Stimulated activated CD4-positive, alpha-beta T cell treated with anti-CD3 and anti-CD28 coated beads, TNF-alpha, amount 100 ng/mL, for 48 hours (primary cell): ENCODE measurements at regions not wholly inside any gene's neighbourhood (a gene's known extent, or its start where the extent isn't known, plus 50 kb on each side); places are given as distances from the start of the nearest gene placed in this dataset.

ENCODE experiments used
- DNase-seq, 3 donors: peaks; one replicate each; pipeline ENCODE4 v3.0.0-alpha.2; 2020; ENCODE audit warnings: low read depth in 3 of 3

DNA sequence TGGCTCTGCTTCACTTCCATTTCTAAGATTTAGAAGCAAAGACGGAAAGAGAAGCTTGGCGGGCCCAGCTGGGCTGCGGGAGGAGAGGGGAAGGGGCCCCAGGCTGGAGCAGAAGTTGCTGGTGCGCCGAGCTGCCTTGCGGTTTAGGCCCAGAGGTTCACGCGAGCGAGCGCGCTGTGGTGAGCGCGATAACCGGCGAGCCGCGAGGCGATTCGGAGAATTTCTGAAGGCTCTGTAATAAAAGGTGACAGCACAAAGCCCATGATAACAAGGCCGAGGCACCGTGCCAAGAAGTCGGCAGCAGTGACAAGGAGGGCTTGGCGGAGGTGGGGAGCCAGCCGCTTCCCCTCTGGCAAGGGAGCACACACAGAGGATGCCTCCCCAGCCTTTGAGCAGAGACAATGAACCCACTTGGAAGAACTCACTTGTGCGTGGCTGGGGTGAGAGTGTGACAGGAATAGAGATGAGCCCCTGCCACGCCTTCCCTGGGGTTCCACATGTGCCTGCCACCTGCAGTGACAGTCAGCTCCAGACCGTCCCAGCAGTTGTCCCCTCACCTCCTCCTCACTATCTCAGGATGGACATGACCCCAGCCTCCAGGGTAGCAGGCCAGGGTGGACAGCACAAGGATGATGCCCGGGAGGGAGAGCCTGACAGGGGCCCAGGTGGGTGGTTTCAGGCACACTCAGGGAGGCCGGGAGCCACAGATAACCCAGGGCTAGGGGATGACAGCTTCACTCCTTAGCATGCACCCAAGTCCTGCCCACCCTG is 315.2 kb downstream of the UACA start:
- DNase-seq = no peak

DNA sequence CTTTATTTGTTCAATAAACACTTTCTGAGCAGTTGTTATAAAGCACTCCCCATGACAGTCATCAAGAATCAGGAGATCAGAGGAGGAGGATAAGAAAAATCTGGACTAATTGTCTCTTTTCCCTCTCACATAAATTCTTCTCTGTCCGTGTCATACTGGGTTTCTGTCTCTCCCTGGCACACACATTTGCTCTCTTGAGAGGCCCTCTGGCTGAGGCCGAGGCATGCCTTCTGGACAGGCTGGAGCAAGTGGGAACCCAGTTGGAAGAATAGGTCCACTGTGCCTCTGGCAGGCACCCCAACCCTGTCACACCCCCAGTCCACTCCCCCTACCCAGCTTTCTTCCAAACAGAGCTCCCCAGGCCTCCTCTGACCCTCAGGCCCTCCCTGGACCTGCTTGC is 315.8 kb downstream of the UACA start:
- DNase-seq = no peak

DNA sequence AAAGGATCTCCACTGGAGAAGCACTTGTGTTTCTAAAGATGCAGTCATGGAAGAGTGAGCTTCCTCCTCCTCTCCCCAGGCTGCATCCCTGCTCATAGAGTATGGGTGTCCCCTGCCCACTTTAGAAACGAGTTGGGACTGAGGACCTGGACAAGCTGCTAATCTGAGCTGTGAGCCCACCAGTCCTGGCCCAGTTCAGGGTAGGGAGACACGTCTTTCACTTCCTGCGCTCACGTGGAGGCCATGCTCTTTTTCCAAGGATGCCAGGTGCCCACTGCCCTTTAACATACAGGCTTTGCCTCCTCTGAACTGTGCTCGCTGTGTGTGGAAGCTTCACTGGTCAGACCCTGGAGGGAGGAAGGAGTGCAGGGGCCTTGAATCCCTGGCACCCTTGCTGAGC is 316.3 kb downstream of the UACA start:
- DNase-seq = no peak

DNA sequence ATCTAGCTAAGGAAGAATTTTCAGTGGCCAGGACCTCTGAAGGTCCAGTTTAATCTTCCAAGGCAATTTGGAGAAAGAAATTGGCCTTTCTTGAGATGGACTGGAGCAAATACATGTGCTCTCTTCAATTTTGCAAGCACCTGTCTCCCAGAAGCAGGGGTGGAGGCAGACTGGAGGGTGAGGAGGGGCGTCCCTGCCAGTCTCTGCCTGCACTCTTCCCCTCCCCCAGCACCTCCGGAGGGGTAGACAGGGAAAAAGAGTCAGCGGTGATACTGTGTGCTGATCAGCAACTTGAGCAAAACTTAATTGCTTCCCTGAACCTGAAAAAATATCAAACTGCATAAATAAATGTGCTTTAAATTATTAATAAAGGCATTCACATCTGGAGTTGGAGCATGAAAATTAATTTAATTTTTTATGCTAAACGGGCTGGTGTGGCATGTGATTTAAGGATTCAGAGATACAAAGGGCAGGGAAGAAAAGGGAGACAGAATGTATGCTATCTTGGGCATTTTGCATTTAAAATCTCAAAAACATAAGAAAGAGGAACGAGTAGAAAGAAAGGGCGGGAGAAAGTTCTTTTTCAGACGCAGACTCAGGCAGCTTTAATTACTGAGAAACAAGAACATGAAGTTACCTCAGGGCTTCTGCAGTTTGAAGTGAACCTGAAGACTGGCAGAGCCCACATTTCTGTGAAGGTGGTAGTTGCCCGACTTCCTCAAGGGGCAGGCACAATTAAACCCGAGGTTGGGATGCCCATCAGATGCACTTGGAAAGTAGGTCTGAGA is 319.7 kb downstream of the UACA start:
- DNase-seq = no peak

DNA sequence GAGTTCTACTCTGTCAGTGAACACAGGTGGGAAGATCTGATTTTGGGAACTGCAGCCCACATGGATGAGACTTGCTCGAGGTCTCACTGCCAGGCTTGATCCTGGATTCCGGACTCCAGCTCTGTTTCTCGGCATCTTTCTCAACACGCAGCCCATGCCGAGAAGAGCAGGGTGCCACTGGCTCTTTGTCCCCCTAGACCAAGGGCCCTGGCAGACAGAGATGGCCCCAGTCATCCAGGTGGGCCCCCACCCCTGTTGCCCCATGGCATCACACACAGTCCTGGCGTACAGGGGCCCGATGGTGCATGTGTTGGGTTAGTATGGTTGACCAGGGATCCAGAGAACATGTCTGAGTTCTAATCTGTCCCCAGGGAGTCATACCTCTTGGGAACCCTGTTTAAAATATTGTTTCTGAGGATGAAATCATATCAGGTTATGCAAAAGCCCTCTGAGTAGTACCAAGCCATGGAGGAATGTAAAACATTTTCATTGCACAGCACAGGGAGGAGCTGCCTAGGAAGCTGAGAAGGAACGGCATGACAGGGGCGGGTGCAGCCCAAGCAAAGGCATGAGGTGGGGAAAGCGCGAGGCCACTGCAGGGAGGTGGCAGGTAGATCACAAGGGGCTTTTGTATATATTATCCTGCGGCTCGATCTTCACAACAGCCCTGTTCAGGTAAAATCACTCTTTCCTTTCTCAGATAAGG is 320.6 kb downstream of the UACA start:
- DNase-seq = no peak

DNA sequence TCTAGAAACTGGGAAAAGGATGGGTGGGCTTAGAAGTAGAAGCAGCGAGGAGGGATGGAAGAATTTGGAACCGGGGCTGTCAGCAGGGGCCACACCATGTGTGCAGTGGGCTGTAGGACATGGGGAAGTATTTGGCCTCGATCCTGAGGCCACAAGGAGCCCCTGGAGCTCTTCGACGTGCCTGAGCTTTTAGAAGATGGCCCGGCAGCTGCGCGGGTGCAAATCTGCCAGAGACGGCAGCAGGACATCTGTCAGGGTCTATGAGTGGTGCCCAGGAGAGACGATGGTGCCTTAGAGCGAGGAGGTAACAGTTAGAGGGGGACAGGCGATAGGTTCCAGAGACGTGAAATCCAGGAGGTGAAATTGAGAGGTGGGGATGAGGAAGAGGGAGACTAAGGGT is 321.1 kb downstream of the UACA start:
- no peak for DNase-seq

DNA sequence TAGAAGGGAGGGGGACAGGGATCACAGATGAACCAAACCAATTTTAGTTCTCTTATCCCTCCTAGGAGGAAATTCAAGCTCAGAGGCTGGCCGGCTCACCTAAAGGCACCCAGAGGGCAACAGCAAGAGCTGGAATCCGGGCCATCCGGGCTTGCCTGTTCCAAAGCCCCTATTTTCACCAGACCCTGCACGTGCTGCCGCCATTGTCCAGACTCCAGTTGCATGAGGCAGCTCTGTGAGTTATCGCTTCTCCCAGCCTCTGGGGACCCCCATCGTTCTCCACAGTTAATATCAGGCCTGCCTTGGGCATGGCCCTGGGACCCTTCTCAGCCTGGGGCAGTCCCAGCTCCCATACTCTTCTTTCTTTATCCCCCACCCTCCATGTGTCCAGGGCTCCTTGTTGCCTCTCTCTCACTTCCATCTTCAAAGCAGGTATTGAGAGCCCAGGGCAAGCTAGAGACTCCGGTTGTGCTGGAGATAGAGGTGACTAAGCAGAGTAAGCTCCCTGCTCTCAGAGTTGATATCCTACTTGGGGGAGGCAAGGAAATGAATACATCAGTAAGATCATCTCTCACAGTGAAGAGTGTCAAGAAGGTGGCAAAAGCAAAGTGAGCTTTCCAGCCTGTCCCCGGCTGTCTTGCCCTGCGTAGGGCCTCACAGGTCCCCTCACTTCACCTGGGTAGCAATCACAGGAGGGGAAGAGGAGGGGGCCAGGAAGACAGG is 322.8 kb downstream of the UACA start:
- no peak for DNase-seq

DNA sequence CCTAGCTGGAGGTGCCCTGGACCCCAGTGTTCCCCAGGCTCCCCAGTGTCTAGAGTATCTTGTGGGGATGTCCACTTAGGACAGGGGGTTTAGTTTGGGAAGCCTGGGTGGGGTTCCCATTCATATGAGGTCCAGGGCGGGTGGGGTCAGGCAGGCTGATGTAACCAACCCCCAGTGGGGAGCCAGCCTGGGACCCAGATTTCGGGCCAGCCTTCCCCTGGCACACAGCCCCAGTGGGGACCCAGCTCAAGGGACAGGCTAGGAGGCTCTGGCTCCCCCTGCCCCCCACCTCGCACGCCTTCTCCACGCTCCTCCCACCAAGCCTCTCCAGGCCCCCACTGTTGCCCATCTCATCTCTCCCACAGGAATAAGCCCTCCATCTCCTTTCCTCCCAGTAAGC is 323.5 kb downstream of the UACA start:
- DNase-seq = no peak

DNA sequence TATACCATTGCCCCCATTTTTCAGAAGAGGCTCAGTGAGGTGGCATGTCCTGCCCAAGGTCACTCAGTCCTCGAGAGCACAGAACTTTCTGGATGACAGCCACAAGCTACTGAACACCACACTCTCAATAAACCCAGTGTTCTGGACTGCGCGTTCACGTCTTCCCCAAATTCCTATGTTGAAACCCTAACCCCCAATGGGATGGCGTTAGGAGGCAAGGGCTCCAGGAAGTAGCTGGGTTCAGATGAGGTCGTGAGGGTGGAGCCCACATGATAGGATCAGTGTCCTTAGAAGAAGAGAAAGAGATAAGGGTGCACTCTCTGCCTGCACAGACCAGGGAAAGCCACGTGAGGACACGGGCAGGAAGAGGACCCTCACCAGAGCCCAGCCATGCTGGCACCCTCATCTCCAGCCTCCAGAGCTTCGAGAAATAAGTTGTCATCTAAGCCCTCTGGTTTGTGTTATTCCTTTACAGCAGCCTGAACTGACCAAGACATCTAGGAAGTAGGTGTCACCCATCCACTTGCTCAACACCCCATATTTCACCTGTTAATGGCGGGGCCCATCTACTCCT is 324.0 kb downstream of the UACA start:
- DNase-seq = no peak

DNA sequence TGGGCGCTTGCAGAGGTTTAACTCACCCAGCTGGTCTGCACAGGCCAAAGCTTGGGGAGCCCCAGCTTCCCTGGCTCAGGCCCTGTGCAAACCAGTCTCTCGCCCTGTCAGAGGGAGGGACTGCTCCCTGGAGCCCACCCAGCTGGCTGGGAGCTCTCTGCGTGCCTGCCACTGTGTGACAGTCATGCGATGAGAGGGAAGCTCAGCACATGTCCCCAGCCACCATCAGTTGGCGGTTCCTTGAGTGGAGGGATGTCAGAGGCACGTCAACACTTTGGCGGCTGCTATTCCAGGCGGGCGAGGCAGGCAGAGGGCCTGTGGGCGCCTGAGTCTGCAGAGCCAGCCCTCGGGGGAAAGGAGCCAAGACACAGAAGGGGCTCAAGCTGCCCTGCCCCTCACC is 324.6 kb downstream of the UACA start:
- DNase-seq = no peak

DNA sequence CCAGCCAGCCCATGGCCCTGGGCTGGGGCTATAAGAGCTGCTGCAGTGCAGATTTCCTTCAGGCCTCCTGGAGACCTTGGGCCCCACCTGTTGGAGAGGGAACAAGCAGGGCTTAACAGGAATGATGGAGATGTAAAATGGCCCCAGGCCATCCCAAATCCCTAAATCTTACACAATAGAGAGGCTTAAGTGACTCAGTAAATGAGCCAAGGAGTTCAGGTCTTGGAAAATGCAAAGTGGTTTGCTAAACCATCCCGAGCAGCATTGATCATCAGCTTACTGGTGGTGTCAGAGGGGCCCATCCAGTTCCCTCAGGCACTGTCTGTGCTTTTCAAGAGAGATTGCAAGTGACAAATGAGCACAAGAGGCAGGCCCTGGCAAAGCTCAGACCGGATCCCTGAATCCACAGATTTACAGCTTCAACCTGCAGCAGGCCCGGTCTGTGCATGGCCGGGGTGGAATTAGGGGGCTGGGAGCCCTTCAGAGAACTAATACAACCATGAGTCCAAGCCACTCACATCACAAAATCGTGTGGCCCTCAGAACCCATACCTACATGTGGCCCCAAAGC is 325.4 kb downstream of the UACA start:
- DNase-seq = no peak

DNA sequence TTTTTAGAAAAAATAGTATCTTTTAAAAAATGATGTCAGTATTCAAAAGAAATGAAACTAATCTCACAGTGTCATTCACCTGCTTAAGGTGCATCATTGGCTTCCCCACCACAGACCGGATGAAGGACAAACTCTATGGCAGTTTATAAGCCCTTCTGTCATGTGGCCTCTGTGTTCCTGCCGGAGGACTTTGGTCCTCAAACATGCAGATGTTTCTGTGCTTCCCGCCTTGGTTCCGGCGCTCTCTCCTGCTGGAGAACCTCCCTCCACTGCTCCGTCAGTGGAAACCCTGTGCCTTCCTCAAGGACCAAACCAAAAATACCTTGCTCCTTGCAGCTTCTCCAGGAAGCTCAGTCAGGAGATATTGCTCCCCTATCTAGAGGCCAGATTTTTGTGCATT is 326.3 kb downstream of the UACA start:
- DNase-seq = no peak

DNA sequence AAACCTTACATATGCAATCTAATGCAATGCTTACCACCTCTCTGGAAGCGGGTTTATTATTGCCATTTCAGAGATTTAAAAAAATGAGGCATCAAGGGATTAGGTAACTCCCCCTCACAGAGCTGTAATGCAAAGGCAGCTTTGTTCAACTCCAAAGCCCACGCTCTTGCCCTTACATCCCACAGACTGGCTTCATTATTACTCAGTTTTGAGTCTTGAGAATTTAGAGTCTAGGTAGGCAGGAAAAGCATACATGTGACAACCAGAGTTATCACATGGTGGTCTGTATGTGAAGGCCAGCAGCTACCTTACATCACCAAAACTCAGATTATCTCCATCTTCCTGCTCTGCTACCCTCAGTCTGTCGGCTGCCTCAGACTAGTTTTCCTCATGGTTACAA is 326.9 kb downstream of the UACA start:
- no peak for DNase-seq

DNA sequence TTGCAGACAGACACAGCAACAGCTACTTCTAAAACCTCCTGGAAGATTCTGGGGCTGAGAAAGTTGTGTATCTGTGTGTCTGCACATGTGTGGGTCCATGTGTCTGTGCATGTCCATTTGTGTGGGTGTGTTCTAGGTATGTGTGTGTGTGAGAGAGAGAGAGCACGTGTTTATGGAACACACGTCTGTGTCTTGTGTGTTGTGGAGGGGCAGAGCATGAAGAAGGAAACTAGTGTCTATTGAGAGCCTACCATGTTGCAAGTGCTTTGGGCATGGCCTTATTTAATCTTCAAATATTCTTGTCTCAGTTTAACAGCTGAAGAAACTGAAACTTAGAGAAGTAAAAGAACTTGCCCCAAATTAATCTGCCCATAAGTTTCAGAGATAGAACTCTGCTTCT is 327.5 kb downstream of the UACA start:
- DNase-seq = no peak

DNA sequence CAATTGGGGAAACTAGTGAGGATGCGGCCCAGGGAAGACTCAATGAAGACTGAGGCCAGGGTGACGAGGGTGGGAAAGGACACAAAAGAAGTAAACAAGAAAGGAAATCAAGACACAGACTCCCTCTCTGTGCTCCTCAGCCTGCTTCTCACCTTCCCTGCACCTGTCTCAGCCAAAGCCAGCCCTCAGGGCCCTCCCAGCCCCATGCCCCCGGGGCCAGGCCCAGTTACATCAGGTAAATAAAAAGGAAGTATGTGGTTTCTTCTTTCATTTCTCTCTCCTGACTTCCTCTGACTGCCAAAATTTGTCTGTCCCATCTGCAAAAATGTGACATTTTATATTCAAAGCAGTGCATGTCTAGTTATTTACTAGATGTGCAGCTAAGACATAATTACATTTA is 328.0 kb downstream of the UACA start:
- no peak for DNase-seq

DNA sequence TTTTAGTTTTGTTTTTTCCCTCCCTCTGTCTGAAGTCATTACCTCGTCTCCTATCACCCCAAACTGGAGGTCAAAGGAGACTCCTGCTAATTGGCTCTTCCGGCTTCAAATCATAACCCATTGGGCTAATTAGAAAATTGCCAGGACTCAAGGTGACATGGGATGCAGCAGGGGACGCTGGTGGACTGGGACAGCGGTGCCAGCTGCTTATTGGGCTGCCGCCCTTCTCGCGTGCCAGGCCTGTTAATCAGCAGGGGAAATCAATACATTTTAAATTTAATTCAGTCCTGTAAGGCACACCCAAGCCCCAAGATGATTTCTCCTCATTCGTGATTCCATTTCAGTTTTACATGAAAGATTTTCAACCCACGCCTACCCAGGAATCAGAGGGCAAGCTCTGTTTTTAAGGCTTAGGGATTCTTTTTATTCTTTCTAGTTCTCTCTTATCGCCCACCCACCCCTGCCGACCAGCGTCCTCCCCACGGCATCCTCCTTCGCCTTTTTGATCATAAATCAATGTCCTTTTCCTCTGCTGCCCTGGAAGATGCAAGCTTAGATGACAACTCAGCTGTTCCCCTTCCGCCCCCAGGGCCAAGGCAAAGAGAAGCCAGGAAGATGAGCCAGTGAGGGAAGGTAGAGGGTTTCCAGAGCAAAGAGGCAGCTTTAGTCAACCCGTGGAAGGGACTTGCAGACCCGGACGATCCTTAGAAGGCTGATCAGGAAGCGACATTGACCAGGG is 329.6 kb downstream of the UACA start:
- DNase-seq = no peak

DNA sequence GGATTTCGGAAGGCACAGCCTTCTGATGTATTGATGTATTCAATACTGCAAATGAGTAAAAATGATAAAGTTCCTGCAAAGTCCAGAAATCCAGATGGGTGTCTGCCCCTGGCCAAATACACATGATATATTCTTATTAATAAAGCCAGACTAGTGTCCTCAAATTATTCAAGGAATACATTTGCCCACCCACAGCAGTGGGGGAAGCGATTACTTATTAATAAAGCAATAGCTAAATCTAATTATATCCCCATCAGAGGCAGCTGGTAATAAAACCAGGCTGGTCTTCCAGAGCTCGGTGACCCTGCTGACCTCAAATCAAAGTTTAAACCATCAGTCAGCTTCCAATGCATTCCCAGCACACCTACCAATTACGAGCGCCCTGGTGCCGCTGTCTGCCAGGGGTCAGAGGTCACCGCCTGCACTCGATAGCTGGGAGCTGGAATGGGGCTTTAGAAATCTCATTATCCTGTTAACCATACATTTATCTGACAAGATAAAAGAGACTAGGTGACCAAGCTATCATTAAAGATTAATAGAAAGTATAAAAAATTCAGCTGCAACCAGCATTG is 330.3 kb downstream of the UACA start:
- no peak for DNase-seq

DNA sequence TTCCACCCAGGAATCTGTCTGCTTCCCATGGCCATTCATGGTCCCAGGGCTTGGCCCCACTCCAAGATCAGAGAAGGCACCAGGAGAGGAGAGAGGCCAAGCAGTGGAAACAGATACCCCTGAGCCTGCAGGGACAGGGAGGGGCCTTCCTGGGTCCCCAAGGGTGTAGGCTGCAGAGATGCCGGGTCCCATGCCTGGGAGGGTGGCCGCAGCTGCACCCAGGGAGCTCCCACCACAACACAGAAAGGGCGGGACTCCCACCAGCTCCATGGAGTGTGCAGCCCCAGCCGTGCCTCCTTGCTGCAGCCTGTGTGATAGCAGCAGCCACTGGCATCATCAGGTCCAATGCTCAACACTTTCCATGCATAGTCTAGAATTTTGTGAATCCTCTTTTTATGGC is 331.5 kb downstream of the UACA start:
- DNase-seq = no peak

DNA sequence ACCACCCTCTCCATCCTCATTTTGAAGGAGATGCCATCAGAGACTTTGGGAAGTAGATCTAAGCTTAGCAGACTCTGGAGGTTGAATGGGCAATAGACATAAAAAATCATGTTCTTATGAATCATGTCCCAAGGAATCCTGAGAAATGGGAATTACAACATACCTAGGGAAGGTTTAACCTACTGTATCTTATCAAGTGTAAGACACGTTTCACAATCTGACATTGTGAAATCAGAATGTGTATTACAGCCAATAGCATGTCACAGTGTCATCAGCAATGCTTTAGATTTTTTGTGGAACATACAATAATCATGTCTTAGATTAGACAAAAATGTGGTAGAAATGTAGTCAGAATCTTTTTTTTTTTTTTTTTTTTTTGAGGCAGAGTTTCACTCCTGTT is 332.4 kb upstream of the TLE3 start:
- no peak for DNase-seq

DNA sequence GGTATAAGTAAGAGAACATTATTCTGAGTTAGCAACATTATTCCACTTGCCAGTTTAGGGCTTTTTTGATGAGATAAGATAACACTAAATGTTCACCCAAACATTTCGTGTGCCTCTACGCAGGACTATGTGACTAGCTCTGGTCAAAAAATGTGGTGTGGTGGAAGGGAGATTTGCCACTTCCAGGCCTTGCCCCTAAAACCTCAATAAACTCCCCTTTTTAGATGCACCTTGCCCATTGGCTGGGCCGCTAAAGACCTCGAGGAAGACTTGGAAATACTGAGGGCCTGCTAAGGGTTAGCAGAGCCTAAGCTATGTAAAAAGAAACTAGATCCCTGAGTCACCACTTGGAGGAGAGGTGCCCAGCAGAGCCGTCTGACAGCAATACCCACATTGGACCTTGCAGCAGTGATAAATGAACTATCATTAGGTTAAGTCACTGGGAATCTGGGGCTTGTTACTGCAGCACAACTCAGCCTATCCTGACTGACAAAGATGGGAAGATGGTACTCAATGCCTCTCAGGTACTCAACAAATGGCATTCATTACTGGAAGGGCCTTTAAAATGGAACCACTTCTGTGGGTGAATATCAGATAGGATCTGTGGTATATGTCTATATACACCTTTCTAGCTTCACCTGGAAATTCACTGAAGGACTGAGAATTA is 331.5 kb upstream of the TLE3 start:
- no peak for DNase-seq
